H54 (cell line): ENCODE measurements at regions not wholly inside any gene's neighbourhood (a gene's known extent, or its start where the extent isn't known, plus 50 kb on each side); places are given as distances from the start of the nearest gene placed in this dataset.

ENCODE experiments used
- DNase-seq: peaks from one replicate; pipeline ENCODE4 v3.0.0; 2011; ENCODE audit warnings: low spot score, mixed read lengths; ENCODE audit not compliant: insufficient read length
- FAIRE-seq: peaks from 3 replicates; lab custom pipeline; 2011; peaks lifted over from hg19 to GRCh38; lab: Jason Lieb, UNC
- POLR2A ChIP-seq: IDR thresholded peaks from 2 replicates; pipeline ENCODE4 v1.6.1; 2011; ENCODE audit warnings: low read depth, mild to moderate bottlenecking, low read length

- no peak for TF ChIP-seq POLR2A
- DNase-seq (no peak), FAIRE-seq (peak; percentile 81)
These were observed 253.8 kb downstream of the DLEU7 start for GRCh38 chr13:50589651-50590054.

- no peak for FAIRE-seq
These were observed 250.9 kb downstream of the DLEU7 start for GRCh38 chr13:50592412-50593155.

GRCh38 chr13:50593207-50593606, 250.3 kb downstream of the DLEU7 start:
- DNase-seq (no peak), FAIRE-seq (no peak)
- TF ChIP-seq POLR2A = no peak

More at GRCh38 chr13:50592412-50593155, 250.9 kb downstream of the DLEU7 start:
- no peak for DNase-seq
- TF ChIP-seq POLR2A = no peak

- FAIRE-seq (no peak), DNase-seq (no peak)
- no peak for TF ChIP-seq POLR2A
These were observed 249.0 kb downstream of the DLEU7 start for GRCh38 chr13:50594276-50595051.

GRCh38 chr13:50595196-50595595, 248.3 kb downstream of the DLEU7 start:
- TF ChIP-seq POLR2A = no peak
- DNase-seq (no peak), FAIRE-seq (no peak)

GRCh38 chr13:50596156-50596555, 247.3 kb downstream of the DLEU7 start:
- DNase-seq (no peak), FAIRE-seq (no peak)
- no peak for TF ChIP-seq POLR2A

- no peak for DNase-seq
- no peak for FAIRE-seq
- no peak for TF ChIP-seq POLR2A
These were observed 246.7 kb downstream of the DLEU7 start for GRCh38 chr13:50596776-50597203.

GRCh38 chr13:50598338-50598737, 245.2 kb downstream of the DLEU7 start:
- TF ChIP-seq POLR2A = no peak
- DNase-seq (no peak), FAIRE-seq (no peak)

- no peak for FAIRE-seq
These were observed 244.4 kb downstream of the DLEU7 start for GRCh38 chr13:50599046-50599445.

GRCh38 chr13:50599927-50600326, 243.6 kb downstream of the DLEU7 start:
- no peak for FAIRE-seq

More at GRCh38 chr13:50599046-50599445, 244.4 kb downstream of the DLEU7 start:
- DNase-seq = no peak
- TF ChIP-seq POLR2A = no peak

GRCh38 chr13:50608370-50608769, 235.1 kb downstream of the DLEU7 start:
- DNase-seq (no peak), FAIRE-seq (no peak)
- no peak for TF ChIP-seq POLR2A

More at GRCh38 chr13:50599927-50600326, 243.6 kb downstream of the DLEU7 start:
- DNase-seq = no peak
- TF ChIP-seq POLR2A = no peak

GRCh38 chr13:50609011-50609410, 234.5 kb downstream of the DLEU7 start:
- FAIRE-seq (no peak), DNase-seq (no peak)
- TF ChIP-seq POLR2A = no peak

GRCh38 chr13:50610238-50610637, 233.3 kb downstream of the DLEU7 start:
- DNase-seq (no peak), FAIRE-seq (no peak)
- TF ChIP-seq POLR2A = no peak

- FAIRE-seq (no peak), DNase-seq (no peak)
- no peak for TF ChIP-seq POLR2A
These were observed 232.2 kb downstream of the DLEU7 start for GRCh38 chr13:50611117-50611781.
